GM21526 (cell line): ENCODE measurements at regions not wholly inside any gene's neighbourhood (a gene's known extent, or its start where the extent isn't known, plus 50 kb on each side); places are given as distances from the start of the nearest gene placed in this dataset.
"Not testable (repeated sequence)": the region's sequence is repeated elsewhere in the genome, so short reads cannot be mapped to it uniquely, and the experiment has no call there.

Experiments
- ATAC-seq: cut with Tn5 transposase; IDR thresholded peaks from one replicate; pipeline ENCODE4 v1.9.1; 2021; ENCODE audit warnings: moderate library complexity; ENCODE audit not compliant: unreplicated experiment, low FRiP score

- no peak for ATAC-seq
These were observed 111.7 kb downstream of the RTP5 start for GRCh38 chr2:241981076-241981700.

GRCh38 chr2:241982706-241983570 is 113.4 kb downstream of the RTP5 start:
- no peak for ATAC-seq

- no peak for ATAC-seq
These were observed 114.2 kb downstream of the RTP5 start for GRCh38 chr2:241983571-241984270.

- ATAC-seq = no peak
These were observed 114.7 kb downstream of the RTP5 start for GRCh38 chr2:241984271-241984655.

GRCh38 chr2:241984658-241985057 is 115.1 kb downstream of the RTP5 start:
- no peak for ATAC-seq

- not testable (repeated sequence) for ATAC-seq
These were observed 115.8 kb downstream of the RTP5 start for GRCh38 chr2:241985161-241985985.

- no peak for ATAC-seq
These were observed 116.4 kb downstream of the RTP5 start for GRCh38 chr2:241985986-241986329.

GRCh38 chr2:241986836-241987641 is 117.5 kb downstream of the RTP5 start:
- no peak for ATAC-seq

GRCh38 chr2:241987726-241988125 is 118.2 kb downstream of the RTP5 start:
- ATAC-seq = no peak

GRCh38 chr2:241988146-241988545 is 118.6 kb downstream of the RTP5 start:
- ATAC-seq = no peak

GRCh38 chr2:241989074-241989473 is 119.5 kb downstream of the RTP5 start:
- no peak for ATAC-seq

GRCh38 chr2:241990466-241990865 is 120.9 kb downstream of the RTP5 start:
- no peak for ATAC-seq

GRCh38 chr2:241991299-241991698 is 121.8 kb downstream of the RTP5 start:
- no peak for ATAC-seq

GRCh38 chr2:241992753-241993152 is 123.2 kb downstream of the RTP5 start:
- ATAC-seq = no peak

- no peak for ATAC-seq
These were observed 124.0 kb downstream of the RTP5 start for GRCh38 chr2:241993386-241994005.

- no peak for ATAC-seq
These were observed 124.6 kb downstream of the RTP5 start for GRCh38 chr2:241994086-241994485.

GRCh38 chr2:241994556-241995213 is 125.2 kb downstream of the RTP5 start:
- no peak for ATAC-seq

GRCh38 chr2:241996100-241996499 is 126.6 kb downstream of the RTP5 start:
- no peak for ATAC-seq

- ATAC-seq = no peak
These were observed 127.5 kb downstream of the RTP5 start for GRCh38 chr2:241997017-241997416.
